ENCODE measurements at regions not wholly inside any gene's neighbourhood (a gene's known extent, or its start where the extent isn't known, plus 50 kb on each side); places are given as distances from the start of the nearest gene placed in this dataset.

DNA sequence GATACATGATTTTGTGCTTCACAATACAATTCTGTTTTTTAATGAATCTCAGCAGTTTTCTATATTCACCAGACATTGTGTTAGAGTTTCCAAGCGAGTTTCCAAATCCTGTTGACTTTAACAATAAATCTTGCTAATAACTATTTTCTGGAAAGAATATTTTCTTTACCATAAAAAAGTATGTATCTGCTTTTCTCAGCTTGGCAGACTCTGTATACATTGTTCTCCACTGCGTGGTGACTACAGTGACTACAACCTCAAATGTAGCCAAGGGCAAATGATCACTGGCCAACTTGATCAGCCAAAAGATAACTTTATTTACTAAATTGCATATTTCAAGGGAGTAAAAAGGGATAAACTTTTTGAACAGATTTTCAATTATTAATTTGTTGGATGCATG lies 325.9 kb upstream of the ADAMTS5 start:
- TF ChIP-seq CTCF (IDR thresholded peaks at IDR 0.05): no peak
- TF ChIP-seq POLR2A (IDR thresholded peaks at IDR 0.05): no peak
